T-helper 2 cell treated with Interferon-gamma antibody and Interleukin-4, amounts not matched to agents 5 μg/mL and 100 μg/mL, for 36 hours (primary cell): ENCODE measurements at regions not wholly inside any gene's neighbourhood (a gene's known extent, or its start where the extent isn't known, plus 50 kb on each side); places are given as distances from the start of the nearest gene placed in this dataset.
"Not testable (repeated sequence)": the region's sequence is repeated elsewhere in the genome, so short reads cannot be mapped to it uniquely, and the experiment has no call there.

Source experiments
- DNase-seq: peaks from one replicate; pipeline ENCODE4 v3.0.0; 2021; ENCODE audit warnings: low spot score
- H3K27ac Mint-ChIP-seq: one replicate; pipeline ENCODE4 v1.8.0; 2021; ENCODE audit warnings: mild to moderate bottlenecking, mixed read lengths
- H3K27me3 Mint-ChIP-seq: one replicate; pipeline ENCODE4 v1.8.0; 2021; ENCODE audit warnings: low read depth, mixed read lengths
- H3K36me3 Mint-ChIP-seq: one replicate; pipeline ENCODE4 v1.8.0; 2021; ENCODE audit warnings: low read depth, mixed read lengths
- H3K4me1 Mint-ChIP-seq: one replicate; pipeline ENCODE4 v1.8.0; 2021; ENCODE audit warnings: low read depth, mixed read lengths
- H3K4me3 Mint-ChIP-seq: one replicate; pipeline ENCODE4 v1.8.0; 2022; ENCODE audit warnings: mild to moderate bottlenecking, moderate library complexity, mixed read lengths
- H3K9me3 Mint-ChIP-seq: one replicate; pipeline ENCODE4 v1.8.0; 2021; ENCODE audit warnings: mixed read lengths

DNA sequence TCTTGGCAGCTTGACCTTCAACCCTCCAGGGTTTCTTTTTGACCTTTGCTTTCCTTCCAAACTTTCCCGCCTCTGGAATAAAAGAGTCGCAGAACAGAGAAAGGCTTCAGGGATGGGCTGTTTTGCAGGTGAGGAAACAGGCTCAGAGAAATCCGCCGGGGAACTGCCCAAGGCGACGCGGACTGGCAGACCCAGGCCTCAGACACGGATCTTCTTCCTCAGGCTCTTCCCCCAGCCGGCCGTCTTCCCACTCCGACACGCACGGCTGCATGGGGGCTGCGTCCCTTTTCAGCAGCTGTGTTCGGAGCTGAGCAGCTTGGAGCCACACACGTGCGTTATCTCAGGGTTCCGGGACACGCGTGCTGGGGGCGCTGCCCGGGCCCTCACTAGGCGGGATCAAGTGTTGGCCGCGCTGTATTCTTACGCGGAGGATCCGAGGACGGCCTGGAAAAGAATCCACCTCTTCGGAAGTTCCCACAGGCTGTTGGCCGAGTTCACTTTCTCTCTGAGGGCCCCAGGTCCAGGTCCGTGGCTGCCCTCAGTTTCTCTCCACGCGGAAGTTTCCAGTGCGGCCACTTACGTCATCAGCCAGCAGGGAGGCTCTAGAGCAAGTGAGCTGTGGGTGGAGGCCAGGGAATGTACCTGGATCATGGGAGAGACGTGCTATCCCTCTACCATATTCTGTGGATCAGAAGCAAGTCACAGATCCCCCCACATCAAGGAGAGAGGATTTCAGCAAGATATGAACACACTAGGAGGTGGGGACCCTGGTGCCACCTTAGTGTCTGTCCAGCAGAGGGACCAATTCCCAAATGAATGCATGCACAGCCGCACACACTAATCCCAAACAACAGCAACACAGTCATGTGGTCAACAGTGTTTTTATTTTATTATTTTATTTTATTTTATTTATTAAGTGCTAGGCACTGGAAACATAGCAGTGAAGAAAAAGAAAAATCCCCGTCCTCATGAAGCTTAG is 100.4 kb downstream of the ING1 start:
- H3K27me3 Mint-ChIP-seq, result peaks cover 33% of the 10 kb centered on the region
- H3K9me3 Mint-ChIP-seq, result no peaks in the 10 kb centered on the region
- no peak overlapping the region for H3K4me3 Mint-ChIP-seq
- DNase-seq, result no peak
- H3K36me3 Mint-ChIP-seq, result no peaks in the 10 kb centered on the region
- H3K27ac Mint-ChIP-seq, result no peak overlapping the region
- no peaks in the 10 kb centered on the region for H3K4me1 Mint-ChIP-seq

GRCh38 chr13:110815471-110816204 is 99.2 kb downstream of the ANKRD10 start:
- Mint-ChIP-seq H3K9me3 (no peaks in the 10 kb centered on the region), H3K4me1 (peaks cover 4% of the 10 kb centered on the region), H3K36me3 (no peaks in the 10 kb centered on the region), H3K27me3 (peaks cover 26% of the 10 kb centered on the region), H3K4me3 (no peak overlapping the region), H3K27ac (no peak overlapping the region)
- DNase-seq, result no peak

- peaks cover 18% of the 10 kb centered on the region for H3K27me3 Mint-ChIP-seq
- H3K36me3 Mint-ChIP-seq, result no peaks in the 10 kb centered on the region
- H3K9me3 Mint-ChIP-seq, result no peaks in the 10 kb centered on the region
- no peak for DNase-seq
- no peak overlapping the region for H3K27ac Mint-ChIP-seq
- no peak overlapping the region for H3K4me3 Mint-ChIP-seq
- H3K4me1 Mint-ChIP-seq, result peaks cover 4% of the 10 kb centered on the region
Measured at GRCh38 chr13:110816500-110816899, 98.4 kb downstream of the ANKRD10 start.

DNA sequence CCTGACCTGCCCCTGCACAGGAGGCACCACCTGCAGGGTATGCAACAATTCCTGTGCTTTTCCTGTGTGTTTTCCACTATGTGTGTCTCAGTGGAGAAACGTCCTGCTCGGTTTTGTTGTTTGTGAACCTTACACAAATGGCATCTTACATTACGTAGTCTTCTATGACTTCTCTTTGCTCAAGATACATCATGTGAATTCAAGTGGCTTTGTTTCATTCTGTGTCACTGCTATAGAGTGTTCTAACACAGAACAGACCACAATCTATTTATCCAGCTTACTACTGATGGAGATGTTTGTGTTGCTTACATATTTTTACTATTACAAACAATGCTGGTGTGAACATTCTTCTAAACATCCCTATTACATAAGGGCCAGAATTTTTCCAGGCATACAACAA is 97.7 kb downstream of the ANKRD10 start:
- no peak for DNase-seq
- Mint-ChIP-seq H3K4me3 (no peak overlapping the region), H3K27me3 (peaks cover 12% of the 10 kb centered on the region), H3K27ac (no peak overlapping the region), H3K9me3 (no peaks in the 10 kb centered on the region), H3K36me3 (no peaks in the 10 kb centered on the region), H3K4me1 (peaks cover 4% of the 10 kb centered on the region)

GRCh38 chr13:110818747-110819146 is 96.1 kb downstream of the ANKRD10 start:
- H3K36me3 Mint-ChIP-seq, result no peaks in the 10 kb centered on the region
- peaks cover 6% of the 10 kb centered on the region for H3K27me3 Mint-ChIP-seq
- H3K4me3 Mint-ChIP-seq, result no peak overlapping the region
- DNase-seq, result no peak
- no peaks in the 10 kb centered on the region for H3K9me3 Mint-ChIP-seq
- H3K4me1 Mint-ChIP-seq, result peaks cover 4% of the 10 kb centered on the region
- H3K27ac Mint-ChIP-seq, result no peak overlapping the region

DNA sequence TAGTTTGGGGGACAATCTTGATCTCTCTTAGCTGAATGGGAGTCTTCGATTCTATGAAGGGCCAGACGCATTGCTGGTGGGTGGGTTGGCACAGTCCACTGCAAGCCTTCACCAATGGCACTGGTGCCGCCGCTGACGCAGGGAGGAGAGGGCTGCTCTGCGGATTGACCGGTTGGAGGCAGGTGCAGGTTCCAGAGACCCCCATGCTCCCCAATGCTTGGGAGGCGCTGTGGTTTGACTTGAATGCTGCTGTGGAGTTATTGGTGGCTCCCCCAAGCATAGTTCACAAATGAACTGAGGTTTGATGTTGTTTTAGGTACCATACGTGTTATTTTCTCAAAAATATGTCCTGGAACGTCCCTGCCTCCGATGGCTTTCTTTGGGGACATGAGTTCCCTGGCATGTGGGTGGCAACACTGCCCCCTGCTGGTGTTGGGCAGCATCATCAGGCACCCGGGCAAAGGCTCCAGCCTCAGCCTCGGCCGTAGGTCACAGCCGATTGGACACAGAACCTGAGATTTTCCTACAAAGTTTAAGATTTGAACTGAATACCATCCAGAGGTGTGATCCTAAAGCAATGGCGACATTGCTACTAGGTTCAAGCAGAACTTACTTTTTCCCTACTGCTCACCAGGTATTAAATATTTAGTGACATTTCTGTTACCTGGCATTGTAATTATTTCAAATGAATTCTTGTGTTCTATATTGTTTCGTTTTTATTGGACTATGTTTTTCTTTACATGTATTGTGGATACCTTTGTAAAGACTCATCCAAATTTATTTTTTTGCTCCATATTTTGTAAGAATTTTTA is 95.5 kb downstream of the ANKRD10 start:
- H3K4me1 Mint-ChIP-seq, result peaks cover 4% of the 10 kb centered on the region
- H3K9me3 Mint-ChIP-seq, result no peaks in the 10 kb centered on the region
- DNase-seq, result peak; percentile 61
- H3K27ac Mint-ChIP-seq, result no peak overlapping the region
- H3K27me3 Mint-ChIP-seq, result peaks cover 6% of the 10 kb centered on the region
- no peaks in the 10 kb centered on the region for H3K36me3 Mint-ChIP-seq
- no peak overlapping the region for H3K4me3 Mint-ChIP-seq

GRCh38 chr13:110820322-110820721 is 94.5 kb downstream of the ANKRD10 start:
- H3K27ac Mint-ChIP-seq, result no peak overlapping the region
- H3K4me3 Mint-ChIP-seq, result no peak overlapping the region
- H3K27me3 Mint-ChIP-seq, result peaks cover 3% of the 10 kb centered on the region
- no peaks in the 10 kb centered on the region for H3K9me3 Mint-ChIP-seq
- no peaks in the 10 kb centered on the region for H3K36me3 Mint-ChIP-seq
- peaks cover 4% of the 10 kb centered on the region for H3K4me1 Mint-ChIP-seq
- DNase-seq, result no peak

GRCh38 chr13:110821837-110822668 is 92.8 kb downstream of the ANKRD10 start:
- not testable (repeated sequence) for H3K9me3 Mint-ChIP-seq, H3K4me1 Mint-ChIP-seq, H3K36me3 Mint-ChIP-seq, H3K27me3 Mint-ChIP-seq, H3K27ac Mint-ChIP-seq, DNase-seq
- H3K4me3 Mint-ChIP-seq, result peak overlapping the region; percentile 39

GRCh38 chr13:110822669-110822945 is 92.3 kb downstream of the ANKRD10 start:
- Mint-ChIP-seq H3K9me3 (no peaks in the 10 kb centered on the region), H3K27ac (no peak overlapping the region), H3K27me3 (peaks cover 3% of the 10 kb centered on the region), H3K4me3 (peak overlapping the region; percentile 39), H3K4me1 (peaks cover 4% of the 10 kb centered on the region), H3K36me3 (no peaks in the 10 kb centered on the region)
- DNase-seq, result no peak

DNA sequence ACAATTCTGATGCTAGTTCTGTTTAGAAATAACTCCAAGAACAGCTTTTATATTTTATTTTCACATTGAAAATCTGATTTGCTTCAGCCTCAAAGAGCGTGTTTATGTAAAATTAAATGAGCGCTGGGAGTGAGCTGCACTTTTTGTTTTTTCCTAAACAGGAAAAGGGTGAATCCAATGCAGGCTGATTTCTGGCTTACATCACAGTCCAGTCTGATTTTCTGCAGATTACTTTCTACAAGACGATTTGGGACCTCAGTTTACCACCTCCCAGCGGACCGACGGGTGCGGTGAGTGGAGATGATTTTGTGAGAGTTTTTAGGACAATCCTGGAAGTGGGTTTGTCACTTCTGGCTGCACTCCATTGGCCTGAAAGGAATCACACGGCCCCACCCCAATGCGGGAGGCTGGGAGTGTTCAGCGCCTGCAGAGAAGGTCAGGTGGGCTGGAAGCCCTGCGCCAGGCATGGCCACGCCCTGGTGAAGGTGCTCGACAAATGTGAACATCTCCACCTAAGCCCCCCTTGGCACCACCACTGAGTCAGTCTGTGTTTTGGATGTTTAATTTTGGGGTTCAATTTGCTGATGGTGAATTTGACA is 90.1 kb downstream of the ANKRD10 start:
- Mint-ChIP-seq H3K36me3 (no peaks in the 10 kb centered on the region), H3K27me3 (no peaks in the 10 kb centered on the region), H3K4me1 (no peaks in the 10 kb centered on the region), H3K9me3 (no peaks in the 10 kb centered on the region), H3K27ac (no peak overlapping the region), H3K4me3 (no peak overlapping the region)
- DNase-seq, result no peak

DNA sequence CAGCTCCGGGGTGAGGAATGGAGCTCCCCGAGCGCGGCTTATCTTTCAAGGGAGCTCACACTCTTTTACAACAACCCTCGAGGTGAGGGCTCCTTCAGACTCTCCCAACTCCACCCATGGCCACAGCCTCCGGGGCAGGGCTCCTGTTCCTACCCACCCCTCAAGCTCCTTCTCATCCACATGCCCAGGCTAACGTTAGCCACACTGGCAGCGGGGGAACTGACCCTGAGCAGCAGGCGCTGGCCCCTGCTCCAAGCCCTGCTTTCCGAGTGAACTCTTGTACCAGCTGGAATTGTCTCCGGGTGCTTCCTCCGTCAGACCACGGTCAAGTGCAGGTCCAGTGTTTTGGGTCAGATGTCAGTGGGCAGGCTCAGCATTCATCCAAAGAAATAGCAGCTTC is 89.4 kb downstream of the ANKRD10 start:
- Mint-ChIP-seq H3K36me3 (no peaks in the 10 kb centered on the region), H3K9me3 (no peaks in the 10 kb centered on the region), H3K4me3 (no peak overlapping the region), H3K27me3 (no peaks in the 10 kb centered on the region), H3K27ac (no peak overlapping the region), H3K4me1 (no peaks in the 10 kb centered on the region)
- no peak for DNase-seq

GRCh38 chr13:110826101-110826500 is 88.8 kb downstream of the ANKRD10 start:
- Mint-ChIP-seq H3K4me1 (no peaks in the 10 kb centered on the region), H3K36me3 (no peaks in the 10 kb centered on the region), H3K27me3 (no peaks in the 10 kb centered on the region), H3K9me3 (no peaks in the 10 kb centered on the region), H3K27ac (no peak overlapping the region), H3K4me3 (no peak overlapping the region)
- no peak for DNase-seq
